ENCODE measurements at regions not wholly inside any gene's neighbourhood (a gene's known extent, or its start where the extent isn't known, plus 50 kb on each side); places are given as distances from the start of the nearest gene placed in this dataset.

- intact Hi-C loops (cut with micrococcal nuclease) = no loop called here
- Mint-ChIP-seq H3K9me3 (ENCODE audit: unreplicated experiment) (no peaks in the 10 kb centered on the region), H3K36me3 (ENCODE audit: insufficient read depth, unreplicated experiment) (no peaks in the 10 kb centered on the region), H3K27ac (ENCODE audit: low read depth, unreplicated experiment) (no peak overlapping the region), H3K27me3 (ENCODE audit: insufficient read depth, unreplicated experiment) (no peaks in the 10 kb centered on the region), H3K4me1 (ENCODE audit: insufficient read depth, unreplicated experiment) (no peaks in the 10 kb centered on the region), H3K4me3 (ENCODE audit: unreplicated experiment) (no peak overlapping the region)
- TF ChIP-seq, protein P1, sequence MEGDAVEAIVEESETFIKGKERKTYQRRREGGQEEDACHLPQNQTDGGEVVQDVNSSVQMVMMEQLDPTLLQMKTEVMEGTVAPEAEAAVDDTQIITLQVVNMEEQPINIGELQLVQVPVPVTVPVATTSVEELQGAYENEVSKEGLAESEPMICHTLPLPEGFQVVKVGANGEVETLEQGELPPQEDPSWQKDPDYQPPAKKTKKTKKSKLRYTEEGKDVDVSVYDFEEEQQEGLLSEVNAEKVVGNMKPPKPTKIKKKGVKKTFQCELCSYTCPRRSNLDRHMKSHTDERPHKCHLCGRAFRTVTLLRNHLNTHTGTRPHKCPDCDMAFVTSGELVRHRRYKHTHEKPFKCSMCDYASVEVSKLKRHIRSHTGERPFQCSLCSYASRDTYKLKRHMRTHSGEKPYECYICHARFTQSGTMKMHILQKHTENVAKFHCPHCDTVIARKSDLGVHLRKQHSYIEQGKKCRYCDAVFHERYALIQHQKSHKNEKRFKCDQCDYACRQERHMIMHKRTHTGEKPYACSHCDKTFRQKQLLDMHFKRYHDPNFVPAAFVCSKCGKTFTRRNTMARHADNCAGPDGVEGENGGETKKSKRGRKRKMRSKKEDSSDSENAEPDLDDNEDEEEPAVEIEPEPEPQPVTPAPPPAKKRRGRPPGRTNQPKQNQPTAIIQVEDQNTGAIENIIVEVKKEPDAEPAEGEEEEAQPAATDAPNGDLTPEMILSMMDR (IDR thresholded peaks at IDR 0.05; ENCODE audit: unreplicated experiment) = no peak
- no TSS peak for BruUV-seq (replicated peaks)
- CTCF ChIA-PET = interaction anchor here (0.7 kb wide), 1 partner anchor 20 kb away, joined by 5 read pairs; no protein-coding TSS in a partner anchor
- no peak for DNase-seq (ENCODE audit: unreplicated experiment)
- POLR2A ChIA-PET = no interaction called here
These were observed 569.6 kb upstream of the AGTR1 start for GRCh38 chr3:148128136-148128535.

DNA sequence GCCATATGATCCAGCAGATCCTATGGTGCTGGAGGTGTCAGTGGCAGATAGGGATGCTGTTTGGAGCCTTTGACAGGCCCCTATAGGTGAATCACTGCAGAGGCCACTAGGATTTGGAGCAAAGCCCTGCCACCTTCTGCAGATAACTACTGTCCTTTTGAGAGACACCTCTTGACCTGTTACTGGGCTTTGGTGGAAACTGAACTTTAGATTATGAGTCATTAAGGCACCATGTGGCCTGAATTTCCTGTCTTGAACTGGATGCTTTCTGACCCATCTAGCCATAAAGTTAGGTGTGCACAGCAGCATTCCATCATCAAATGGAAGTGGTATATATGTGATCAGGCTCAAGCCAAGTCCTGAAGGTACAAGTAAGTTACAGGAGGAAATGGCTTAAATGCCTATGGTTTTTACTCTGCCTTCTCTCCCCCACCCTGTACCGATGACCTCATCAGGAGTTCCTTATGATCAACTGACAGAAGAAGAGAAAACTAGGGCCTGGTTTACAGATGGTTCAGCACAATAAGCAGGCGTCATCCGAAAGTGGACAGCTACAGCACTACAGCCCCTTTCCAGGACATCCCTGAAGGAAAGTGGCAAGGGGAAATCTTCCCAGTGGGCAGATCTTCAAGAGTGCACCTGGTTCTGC is 565.6 kb upstream of the AGTR1 start:
- intact Hi-C loops (cut with micrococcal nuclease) = no loop called here
- no peaks in the 10 kb centered on the region for H3K9me3 Mint-ChIP-seq (ENCODE audit: unreplicated experiment)
- BruUV-seq (replicated peaks) = no TSS peak
- CTCF ChIA-PET = no interaction called here
- H3K4me1 Mint-ChIP-seq (ENCODE audit: insufficient read depth, unreplicated experiment) = no peaks in the 10 kb centered on the region
- peaks cover 19% of the 10 kb centered on the region for H3K27me3 Mint-ChIP-seq (ENCODE audit: insufficient read depth, unreplicated experiment)
- no peak overlapping the region for H3K4me3 Mint-ChIP-seq (ENCODE audit: unreplicated experiment)
- TF ChIP-seq, protein P1 (IDR thresholded peaks at IDR 0.05; ENCODE audit: unreplicated experiment) = no peak
- no peak for DNase-seq (ENCODE audit: unreplicated experiment)
- no peaks in the 10 kb centered on the region for H3K36me3 Mint-ChIP-seq (ENCODE audit: insufficient read depth, unreplicated experiment)
- H3K27ac Mint-ChIP-seq (ENCODE audit: low read depth, unreplicated experiment) = no peak overlapping the region
- POLR2A ChIA-PET = no interaction called here

DNA sequence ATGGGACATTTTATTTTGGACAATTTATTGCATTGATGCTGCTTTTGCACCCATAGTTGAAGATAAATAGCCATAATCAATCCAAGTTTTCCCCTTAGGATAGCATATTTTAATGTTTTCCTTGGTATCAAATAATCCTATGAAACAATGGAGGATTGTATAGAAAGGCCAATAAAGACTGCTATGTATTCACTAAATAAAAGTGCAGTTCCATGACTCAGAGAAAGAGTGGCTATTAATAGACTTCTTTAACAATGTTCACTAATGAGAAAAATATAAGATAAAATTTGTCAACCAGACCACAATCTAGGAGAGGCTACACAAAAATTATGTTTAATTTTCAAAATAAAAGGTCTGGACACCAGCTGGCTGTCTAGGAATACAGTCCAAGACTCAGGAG is 560.9 kb upstream of the AGTR1 start:
- Mint-ChIP-seq H3K27me3 (ENCODE audit: insufficient read depth, unreplicated experiment) (peaks cover 58% of the 10 kb centered on the region), H3K27ac (ENCODE audit: low read depth, unreplicated experiment) (no peak overlapping the region), H3K36me3 (ENCODE audit: insufficient read depth, unreplicated experiment) (no peaks in the 10 kb centered on the region), H3K4me3 (ENCODE audit: unreplicated experiment) (no peak overlapping the region), H3K4me1 (ENCODE audit: insufficient read depth, unreplicated experiment) (no peaks in the 10 kb centered on the region), H3K9me3 (ENCODE audit: unreplicated experiment) (no peaks in the 10 kb centered on the region)
- DNase-seq (ENCODE audit: unreplicated experiment) = no peak
- ChIA-PET CTCF (interaction anchor here (0.6 kb wide), 1 partner anchor 1554 kb away, joined by 3 read pairs; no protein-coding TSS in a partner anchor), POLR2A (no interaction called here)
- TF ChIP-seq, protein P1 (IDR thresholded peaks at IDR 0.05; ENCODE audit: unreplicated experiment) = no peak
- BruUV-seq (replicated peaks) = no TSS peak
- intact Hi-C loops (cut with micrococcal nuclease) = no loop called here

DNA sequence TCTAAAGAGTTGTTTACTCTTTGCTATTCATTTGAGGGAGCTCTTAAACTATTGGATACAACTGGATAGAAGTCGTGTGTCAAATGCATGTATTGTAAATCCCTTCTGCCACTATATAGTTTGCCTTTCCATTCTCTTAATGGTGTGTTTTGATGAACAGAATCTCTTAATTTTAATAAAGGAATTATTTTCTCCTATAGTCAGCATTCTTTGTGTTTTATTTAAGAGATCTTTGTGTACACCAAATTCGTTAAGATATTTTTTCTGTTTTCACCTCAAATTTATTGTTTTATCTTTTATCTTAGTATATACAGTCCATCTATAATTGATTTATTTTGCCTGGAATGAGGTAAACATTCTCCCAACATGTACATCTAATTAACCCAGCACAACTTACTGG is 551.5 kb upstream of the AGTR1 start:
- POLR2A ChIA-PET = no interaction called here
- peaks cover 63% of the 10 kb centered on the region for H3K27me3 Mint-ChIP-seq (ENCODE audit: insufficient read depth, unreplicated experiment)
- H3K4me1 Mint-ChIP-seq (ENCODE audit: insufficient read depth, unreplicated experiment) = peaks cover 13% of the 10 kb centered on the region
- no peak overlapping the region for H3K4me3 Mint-ChIP-seq (ENCODE audit: unreplicated experiment)
- intact Hi-C loops (cut with micrococcal nuclease) = no loop called here
- no peaks in the 10 kb centered on the region for H3K36me3 Mint-ChIP-seq (ENCODE audit: insufficient read depth, unreplicated experiment)
- TF ChIP-seq, protein P1 (IDR thresholded peaks at IDR 0.05; ENCODE audit: unreplicated experiment) = no peak
- DNase-seq (ENCODE audit: unreplicated experiment) = no peak
- no peak overlapping the region for H3K27ac Mint-ChIP-seq (ENCODE audit: low read depth, unreplicated experiment)
- H3K9me3 Mint-ChIP-seq (ENCODE audit: unreplicated experiment) = no peaks in the 10 kb centered on the region
- no TSS peak for BruUV-seq (replicated peaks)
- CTCF ChIA-PET = no interaction called here
